ENCODE measurements at regions not wholly inside any gene's neighbourhood (a gene's known extent, or its start where the extent isn't known, plus 50 kb on each side); places are given as distances from the start of the nearest gene placed in this dataset.

GRCh38 chr6:137736911-137737310, 130.1 kb upstream of the TNFAIP3 start:
- H3K27me3 ChIP-seq (replicated peaks; ENCODE audit: insufficient read depth): no peaks in the 10 kb centered on the region

GRCh38 chr6:137737836-137738596, 129.0 kb upstream of the TNFAIP3 start:
- no peaks in the 10 kb centered on the region for H3K36me3 ChIP-seq
- no peaks in the 10 kb centered on the region for H3K9me3 ChIP-seq
- TF ChIP-seq CTCF (IDR thresholded peaks at IDR 0.05): no peak
- DNase-seq (ENCODE audit: low spot score) (no peak), ATAC-seq (ENCODE audit: insufficient number of reproducible peaks, low FRiP score, low read depth) (no peak)
- no peak overlapping the region for H3K27ac ChIP-seq
- H3K4me3 ChIP-seq: no peak overlapping the region
- H3K27me3 ChIP-seq (replicated peaks; ENCODE audit: insufficient read depth): no peaks in the 10 kb centered on the region
- H3K4me1 ChIP-seq (ENCODE audit: control insufficient read depth in 1 of 2, low read depth in 2 of 2): no peaks in the 10 kb centered on the region

More at GRCh38 chr6:137736911-137737310, 130.1 kb upstream of the TNFAIP3 start:
- TF ChIP-seq CTCF (IDR thresholded peaks at IDR 0.05): no peak
- Histone ChIP-seq H3K36me3 (no peaks in the 10 kb centered on the region), H3K9me3 (no peaks in the 10 kb centered on the region), H3K4me1 (ENCODE audit: control insufficient read depth in 1 of 2, low read depth in 2 of 2) (peaks cover 0 to 4% of the 10 kb centered on the region in 2 donors), H3K27ac (no peak overlapping the region), H3K4me3 (no peak overlapping the region)
- DNase-seq (ENCODE audit: low spot score): no peak
- no peak for ATAC-seq (ENCODE audit: insufficient number of reproducible peaks, low FRiP score, low read depth)

- no peak overlapping the region for H3K4me3 ChIP-seq
- TF ChIP-seq CTCF (IDR thresholded peaks at IDR 0.05): no peak
- no peak for DNase-seq (ENCODE audit: low spot score)
- H3K36me3 ChIP-seq: no peaks in the 10 kb centered on the region
- no peak for ATAC-seq (ENCODE audit: insufficient number of reproducible peaks, low FRiP score, low read depth)
- H3K27ac ChIP-seq: no peak overlapping the region
- no peaks in the 10 kb centered on the region for H3K27me3 ChIP-seq (replicated peaks; ENCODE audit: insufficient read depth)
- no peaks in the 10 kb centered on the region for H3K9me3 ChIP-seq
- no peaks in the 10 kb centered on the region for H3K4me1 ChIP-seq (ENCODE audit: control insufficient read depth in 1 of 2, low read depth in 2 of 2)
Observed at GRCh38 chr6:137738931-137739504, 128.0 kb upstream of the TNFAIP3 start.

- Histone ChIP-seq H3K36me3 (no peaks in the 10 kb centered on the region), H3K4me3 (no peak overlapping the region), H3K9me3 (no peaks in the 10 kb centered on the region), H3K27me3 (replicated peaks; ENCODE audit: insufficient read depth) (no peaks in the 10 kb centered on the region), H3K27ac (no peak overlapping the region), H3K4me1 (ENCODE audit: control insufficient read depth in 1 of 2, low read depth in 2 of 2) (no peaks in the 10 kb centered on the region)
- DNase-seq (ENCODE audit: low spot score) (no peak), ATAC-seq (ENCODE audit: insufficient number of reproducible peaks, low FRiP score, low read depth) (no peak)
- no peak for TF ChIP-seq CTCF (IDR thresholded peaks at IDR 0.05)
Observed at GRCh38 chr6:137739544-137739943, 127.5 kb upstream of the TNFAIP3 start.

- Histone ChIP-seq H3K9me3 (no peaks in the 10 kb centered on the region), H3K4me1 (ENCODE audit: control insufficient read depth in 1 of 2, low read depth in 2 of 2) (no peaks in the 10 kb centered on the region), H3K36me3 (no peaks in the 10 kb centered on the region), H3K27ac (no peak overlapping the region), H3K4me3 (no peak overlapping the region), H3K27me3 (replicated peaks; ENCODE audit: insufficient read depth) (no peaks in the 10 kb centered on the region)
- DNase-seq (ENCODE audit: low spot score): no peak
- no peak for ATAC-seq (ENCODE audit: insufficient number of reproducible peaks, low FRiP score, low read depth)
- TF ChIP-seq CTCF (IDR thresholded peaks at IDR 0.05): no peak
Observed at GRCh38 chr6:137740091-137740755, 126.8 kb upstream of the TNFAIP3 start.

All from thoracic aorta (tissue), 2 donors.